DND-41 (cell line): ENCODE measurements at regions not wholly inside any gene's neighbourhood (a gene's known extent, or its start where the extent isn't known, plus 50 kb on each side); places are given as distances from the start of the nearest gene placed in this dataset.

Source experiments
- ATAC-seq: fragments of 200-7000 bp; cut with Tn5 transposase; 3 replicates; pipeline ENCODE4 v1.9.1; 2021; ENCODE audit warnings: low read depth; ENCODE audit not compliant: insufficient read depth
- DNase-seq: peaks from one replicate; pipeline ENCODE4 v3.0.0-alpha.2; 2020
- H2AFZ ChIP-seq: 2 replicates; pipeline ENCODE4 v1.6.0; 2012; ENCODE audit warnings: low read depth, low read length
- H3K27ac ChIP-seq: 2 replicates; pipeline ENCODE4 v1.5.1; 2012; ENCODE audit warnings: low read length, inconsistent platforms
- H3K27me3 ChIP-seq: fragments of 200-600 bp; sonication (generic); 2 replicates; pipeline ENCODE4 v1.6.0; 2012; ENCODE audit warnings: low read length, mild to moderate bottlenecking, inconsistent platforms; ENCODE audit not compliant: insufficient read depth, poor library complexity
- H3K36me3 ChIP-seq: 2 replicates; pipeline ENCODE4 v1.5.1; 2012; ENCODE audit warnings: low read length, inconsistent platforms; ENCODE audit not compliant: insufficient read depth
- H3K4me1 ChIP-seq: 2 replicates; pipeline ENCODE4 v1.5.1; 2012; ENCODE audit warnings: mild to moderate bottlenecking, low read length; ENCODE audit not compliant: insufficient read depth
- H3K4me2 ChIP-seq: 2 replicates; pipeline ENCODE4 v1.6.0; 2012; ENCODE audit warnings: mild to moderate bottlenecking, moderate library complexity, low read length, inconsistent platforms; ENCODE audit not compliant: insufficient read depth
- H3K4me3 ChIP-seq, 2 experiments: fragments of 200-600 bp in 1 of 2; shearing (Covaris generic) in 1 of 2; 2 replicates each; pipeline ENCODE4 v1.5.1; 2012 to 2016; ENCODE audit warnings: inconsistent platforms in 2 of 2, low read length in 2 of 2, mild to moderate bottlenecking in 2 of 2, low read depth in 1 of 2, moderate library complexity in 1 of 2
- H3K79me2 ChIP-seq: 2 replicates; pipeline ENCODE4 v1.6.0; 2012; ENCODE audit warnings: low read length, inconsistent platforms; ENCODE audit not compliant: insufficient read depth
- H3K9ac ChIP-seq: 2 replicates; pipeline ENCODE4 v1.6.0; 2012; ENCODE audit warnings: low read depth, mild to moderate bottlenecking, inconsistent platforms, low read length, moderate library complexity
- H3K9me3 ChIP-seq: 2 replicates; pipeline ENCODE4 v1.5.1; 2012; ENCODE audit warnings: low read length, moderate library complexity, mild to moderate bottlenecking, inconsistent platforms; ENCODE audit not compliant: insufficient read depth, severe bottlenecking
- H4K20me1 ChIP-seq: 2 replicates; pipeline ENCODE4 v1.6.0; 2012; ENCODE audit warnings: low read length; ENCODE audit not compliant: insufficient read depth
- EZH2 ChIP-seq: IDR thresholded peaks from 3 replicates; pipeline ENCODE4 v1.6.1; 2012; ENCODE audit warnings: borderline replicate concordance, low read depth, mild to moderate bottlenecking, moderate library complexity, low read length, inconsistent platforms; ENCODE audit not compliant: severe bottlenecking
- TF ChIP-seq, protein P1 (sequence below): IDR thresholded peaks from 2 replicates; pipeline ENCODE4 v1.5.1; 2012; ENCODE audit warnings: borderline replicate concordance, low read length, moderate library complexity, mild to moderate bottlenecking; ENCODE audit not compliant: poor library complexity, severe bottlenecking; ENCODE audit errors: extremely low read depth

GRCh38 chr1:60866226-60866900 is 216.0 kb upstream of the NFIA start:
- no peaks in the 10 kb centered on the region for H3K79me2 ChIP-seq
- H3K27me3 ChIP-seq, result no peaks in the 10 kb centered on the region
- no peak overlapping the region for H3K27ac ChIP-seq
- DNase-seq (no peak), ATAC-seq (no peak)
- no peaks in the 10 kb centered on the region for H3K4me1 ChIP-seq
- no peaks in the 10 kb centered on the region for H3K9me3 ChIP-seq
- TF ChIP-seq, protein P1, sequence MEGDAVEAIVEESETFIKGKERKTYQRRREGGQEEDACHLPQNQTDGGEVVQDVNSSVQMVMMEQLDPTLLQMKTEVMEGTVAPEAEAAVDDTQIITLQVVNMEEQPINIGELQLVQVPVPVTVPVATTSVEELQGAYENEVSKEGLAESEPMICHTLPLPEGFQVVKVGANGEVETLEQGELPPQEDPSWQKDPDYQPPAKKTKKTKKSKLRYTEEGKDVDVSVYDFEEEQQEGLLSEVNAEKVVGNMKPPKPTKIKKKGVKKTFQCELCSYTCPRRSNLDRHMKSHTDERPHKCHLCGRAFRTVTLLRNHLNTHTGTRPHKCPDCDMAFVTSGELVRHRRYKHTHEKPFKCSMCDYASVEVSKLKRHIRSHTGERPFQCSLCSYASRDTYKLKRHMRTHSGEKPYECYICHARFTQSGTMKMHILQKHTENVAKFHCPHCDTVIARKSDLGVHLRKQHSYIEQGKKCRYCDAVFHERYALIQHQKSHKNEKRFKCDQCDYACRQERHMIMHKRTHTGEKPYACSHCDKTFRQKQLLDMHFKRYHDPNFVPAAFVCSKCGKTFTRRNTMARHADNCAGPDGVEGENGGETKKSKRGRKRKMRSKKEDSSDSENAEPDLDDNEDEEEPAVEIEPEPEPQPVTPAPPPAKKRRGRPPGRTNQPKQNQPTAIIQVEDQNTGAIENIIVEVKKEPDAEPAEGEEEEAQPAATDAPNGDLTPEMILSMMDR, result no peak
- no peak for TF ChIP-seq EZH2
- H2AFZ ChIP-seq, result no peak overlapping the region
- no peak overlapping the region for H3K4me2 ChIP-seq
- H3K36me3 ChIP-seq, result no peaks in the 10 kb centered on the region
- H3K9ac ChIP-seq, result no peak overlapping the region
- no peaks in the 10 kb centered on the region for H4K20me1 ChIP-seq
- no peak overlapping the region for H3K4me3 ChIP-seq

DNA sequence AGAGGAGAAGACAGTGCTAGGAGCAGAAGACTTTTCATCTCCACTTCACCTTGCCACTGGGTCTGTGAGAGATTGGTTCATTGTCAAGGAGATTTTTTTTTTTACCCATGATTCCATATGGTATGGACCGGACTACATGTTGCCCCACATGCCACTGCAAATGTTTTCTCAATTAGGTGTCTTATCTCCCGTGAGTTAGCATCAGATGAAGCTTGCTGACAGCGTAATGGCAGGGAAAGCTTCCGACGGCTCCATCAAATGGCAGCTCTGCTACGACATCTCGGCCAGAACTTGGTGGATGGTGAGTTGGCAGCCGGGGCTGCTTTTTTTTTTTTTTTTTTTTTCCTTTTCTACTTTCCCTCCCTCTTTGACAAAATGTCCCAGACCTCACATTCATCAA is 217.2 kb upstream of the NFIA start:
- H3K4me3 ChIP-seq, result no peak overlapping the region
- no peak overlapping the region for H2AFZ ChIP-seq
- no peaks in the 10 kb centered on the region for H3K36me3 ChIP-seq
- H3K4me2 ChIP-seq, result no peak overlapping the region
- no peaks in the 10 kb centered on the region for H3K9me3 ChIP-seq
- no peak overlapping the region for H3K9ac ChIP-seq
- DNase-seq, result no peak
- H3K4me1 ChIP-seq, result no peaks in the 10 kb centered on the region
- no peak for ATAC-seq
- TF ChIP-seq EZH2, result no peak
- TF ChIP-seq, protein P1, result no peak
- no peaks in the 10 kb centered on the region for H3K79me2 ChIP-seq
- H3K27me3 ChIP-seq, result no peaks in the 10 kb centered on the region
- no peak overlapping the region for H3K27ac ChIP-seq
- no peaks in the 10 kb centered on the region for H4K20me1 ChIP-seq

DNA sequence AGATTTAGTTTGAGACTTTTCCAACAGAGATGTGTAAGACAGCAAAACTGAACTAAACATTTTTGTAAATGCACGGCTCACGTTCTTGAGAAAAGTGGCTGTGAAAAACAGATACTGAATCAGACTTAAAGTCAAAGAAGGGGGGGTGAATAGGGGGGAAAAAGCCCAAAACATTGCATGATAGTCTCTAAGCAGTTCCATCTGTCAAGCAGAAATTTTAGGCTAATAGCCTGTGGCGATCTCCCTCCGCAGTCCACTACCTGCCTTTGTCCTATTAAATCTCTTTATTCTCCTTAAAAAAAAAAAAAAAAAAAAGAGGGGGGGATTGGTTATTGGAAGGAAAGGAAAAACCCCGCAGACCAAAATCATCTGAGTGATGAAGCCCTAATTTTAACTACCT is 217.6 kb upstream of the NFIA start:
- no peaks in the 10 kb centered on the region for H3K79me2 ChIP-seq
- H3K4me3 ChIP-seq, result no peak overlapping the region
- no peak overlapping the region for H3K4me2 ChIP-seq
- no peaks in the 10 kb centered on the region for H3K4me1 ChIP-seq
- ATAC-seq (no peak), DNase-seq (no peak)
- H4K20me1 ChIP-seq, result no peaks in the 10 kb centered on the region
- no peaks in the 10 kb centered on the region for H3K9me3 ChIP-seq
- H3K27ac ChIP-seq, result no peak overlapping the region
- H2AFZ ChIP-seq, result no peak overlapping the region
- H3K27me3 ChIP-seq, result no peaks in the 10 kb centered on the region
- no peak overlapping the region for H3K9ac ChIP-seq
- TF ChIP-seq, protein P1, result no peak
- TF ChIP-seq EZH2, result no peak
- H3K36me3 ChIP-seq, result no peaks in the 10 kb centered on the region
